ENCODE measurements at regions not wholly inside any gene's neighbourhood (a gene's known extent, or its start where the extent isn't known, plus 50 kb on each side); places are given as distances from the start of the nearest gene placed in this dataset.

- TF ChIP-seq ZNF784 (CRISPR knock-in tag; IDR thresholded peaks at IDR 0.05; ENCODE audit: borderline replicate concordance), result no peak
- no peak for TF ChIP-seq SMYD3 (CRISPR knock-in tag; IDR thresholded peaks at IDR 0.05)
These were observed 61.0 kb upstream of the RERGL start for GRCh38 chr12:18151036-18151435.

Measured in HepG2 (cell line).